Loucy (cell line): ENCODE measurements at regions not wholly inside any gene's neighbourhood (a gene's known extent, or its start where the extent isn't known, plus 50 kb on each side); places are given as distances from the start of the nearest gene placed in this dataset.

Source experiments
- H2AFZ ChIP-seq: fragments of 200-600 bp; sonication (generic); 2 replicates; pipeline ENCODE4 v1.6.0; 2016; ENCODE audit warnings: antibody characterized with exemption, mild to moderate bottlenecking, low read length, moderate library complexity
- H3F3A ChIP-seq: fragments of 200-600 bp; 2 replicates; pipeline ENCODE4 v1.6.0; 2016; ENCODE audit warnings: antibody characterized with exemption, low read depth, mild to moderate bottlenecking
- H3K27me3 ChIP-seq: fragments of 200-600 bp; sonication (generic); 2 replicates; pipeline ENCODE4 v1.6.1; 2014; ENCODE audit warnings: low read length, mild to moderate bottlenecking; ENCODE audit not compliant: insufficient read depth, poor library complexity, severe bottlenecking
- H3K36me3 ChIP-seq: fragments of 200-600 bp; sonication (generic); 2 replicates; pipeline ENCODE4 v1.6.1; 2016; ENCODE audit warnings: low read length; ENCODE audit not compliant: insufficient read depth
- H3K4me1 ChIP-seq: fragments of 200-600 bp; sonication (generic); 2 replicates; pipeline ENCODE4 v1.5.1; 2014; ENCODE audit warnings: low read length, mild to moderate bottlenecking; ENCODE audit not compliant: insufficient read depth, poor library complexity, severe bottlenecking
- H3K4me2 ChIP-seq: fragments of 200-600 bp; sonication (generic); 2 replicates; pipeline ENCODE4 v1.6.0; 2014; ENCODE audit warnings: antibody characterized with exemption, low read length, low read depth, mild to moderate bottlenecking; ENCODE audit not compliant: poor library complexity, severe bottlenecking
- H3K4me3 ChIP-seq: fragments of 200-600 bp; sonication (generic); 2 replicates; pipeline ENCODE4 v1.5.1; 2014; ENCODE audit warnings: low read length, mild to moderate bottlenecking, mixed read lengths; ENCODE audit not compliant: poor library complexity, severe bottlenecking
- H3K79me2 ChIP-seq: fragments of 200-600 bp; sonication (generic); 2 replicates; pipeline ENCODE4 v1.6.1; 2014; ENCODE audit warnings: low read length; ENCODE audit not compliant: insufficient read depth
- H3K9ac ChIP-seq: fragments of 200-600 bp; sonication (generic); 2 replicates; pipeline ENCODE4 v1.6.0; 2014; ENCODE audit warnings: mild to moderate bottlenecking, low read depth, low read length, moderate library complexity; ENCODE audit not compliant: poor library complexity, severe bottlenecking
- H3K9me2 ChIP-seq: fragments of 200-600 bp; sonication (generic); replicated peaks from 2 replicates; pipeline ENCODE4 v1.6.1; 2016; ENCODE audit warnings: low read depth, low read length, mixed read lengths
- H3K9me3 ChIP-seq: fragments of 200-600 bp; sonication (generic); 2 replicates; pipeline ENCODE4 v1.6.1; 2014; ENCODE audit warnings: mild to moderate bottlenecking, antibody characterized with exemption, low read length, low read depth; ENCODE audit not compliant: insufficient read depth
- H4K20me1 ChIP-seq: fragments of 200-600 bp; sonication (generic); 2 replicates; pipeline ENCODE4 v1.6.0; 2014; ENCODE audit warnings: antibody characterized with exemption, low read length, mild to moderate bottlenecking; ENCODE audit not compliant: insufficient read depth, poor library complexity, severe bottlenecking
- EZH2phosphoT487 ChIP-seq: fragments of 200-600 bp; IDR thresholded peaks from 2 replicates; pipeline ENCODE4 v1.6.1; 2018; ENCODE audit warnings: antibody characterized with exemption, mild to moderate bottlenecking, moderate library complexity, borderline replicate concordance
- TF ChIP-seq, protein P1 (sequence below): fragments of 200-600 bp; sonication (generic); conservative IDR thresholded peaks from 2 replicates; pipeline ENCODE4 v1.5.1; 2014; ENCODE audit warnings: mild to moderate bottlenecking, antibody characterized with exemption, low read length

GRCh38 chr5:124670722-124671184 is 75.7 kb downstream of the ZNF608 start:
- H4K20me1 ChIP-seq, result no peaks in the 10 kb centered on the region
- H3K27me3 ChIP-seq, result no peaks in the 10 kb centered on the region
- H3F3A ChIP-seq, result no peaks in the 10 kb centered on the region
- H3K9me2 ChIP-seq, result no peaks in the 10 kb centered on the region
- H3K79me2 ChIP-seq, result no peaks in the 10 kb centered on the region
- no peaks in the 10 kb centered on the region for H3K4me1 ChIP-seq
- H3K4me2 ChIP-seq, result no peak overlapping the region
- no peaks in the 10 kb centered on the region for H3K9me3 ChIP-seq
- no peak for TF ChIP-seq EZH2phosphoT487
- TF ChIP-seq, protein P1, sequence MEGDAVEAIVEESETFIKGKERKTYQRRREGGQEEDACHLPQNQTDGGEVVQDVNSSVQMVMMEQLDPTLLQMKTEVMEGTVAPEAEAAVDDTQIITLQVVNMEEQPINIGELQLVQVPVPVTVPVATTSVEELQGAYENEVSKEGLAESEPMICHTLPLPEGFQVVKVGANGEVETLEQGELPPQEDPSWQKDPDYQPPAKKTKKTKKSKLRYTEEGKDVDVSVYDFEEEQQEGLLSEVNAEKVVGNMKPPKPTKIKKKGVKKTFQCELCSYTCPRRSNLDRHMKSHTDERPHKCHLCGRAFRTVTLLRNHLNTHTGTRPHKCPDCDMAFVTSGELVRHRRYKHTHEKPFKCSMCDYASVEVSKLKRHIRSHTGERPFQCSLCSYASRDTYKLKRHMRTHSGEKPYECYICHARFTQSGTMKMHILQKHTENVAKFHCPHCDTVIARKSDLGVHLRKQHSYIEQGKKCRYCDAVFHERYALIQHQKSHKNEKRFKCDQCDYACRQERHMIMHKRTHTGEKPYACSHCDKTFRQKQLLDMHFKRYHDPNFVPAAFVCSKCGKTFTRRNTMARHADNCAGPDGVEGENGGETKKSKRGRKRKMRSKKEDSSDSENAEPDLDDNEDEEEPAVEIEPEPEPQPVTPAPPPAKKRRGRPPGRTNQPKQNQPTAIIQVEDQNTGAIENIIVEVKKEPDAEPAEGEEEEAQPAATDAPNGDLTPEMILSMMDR, result no peak
- H3K4me3 ChIP-seq, result no peak overlapping the region
- H2AFZ ChIP-seq, result no peak overlapping the region
- no peaks in the 10 kb centered on the region for H3K36me3 ChIP-seq
- no peak overlapping the region for H3K9ac ChIP-seq

DNA sequence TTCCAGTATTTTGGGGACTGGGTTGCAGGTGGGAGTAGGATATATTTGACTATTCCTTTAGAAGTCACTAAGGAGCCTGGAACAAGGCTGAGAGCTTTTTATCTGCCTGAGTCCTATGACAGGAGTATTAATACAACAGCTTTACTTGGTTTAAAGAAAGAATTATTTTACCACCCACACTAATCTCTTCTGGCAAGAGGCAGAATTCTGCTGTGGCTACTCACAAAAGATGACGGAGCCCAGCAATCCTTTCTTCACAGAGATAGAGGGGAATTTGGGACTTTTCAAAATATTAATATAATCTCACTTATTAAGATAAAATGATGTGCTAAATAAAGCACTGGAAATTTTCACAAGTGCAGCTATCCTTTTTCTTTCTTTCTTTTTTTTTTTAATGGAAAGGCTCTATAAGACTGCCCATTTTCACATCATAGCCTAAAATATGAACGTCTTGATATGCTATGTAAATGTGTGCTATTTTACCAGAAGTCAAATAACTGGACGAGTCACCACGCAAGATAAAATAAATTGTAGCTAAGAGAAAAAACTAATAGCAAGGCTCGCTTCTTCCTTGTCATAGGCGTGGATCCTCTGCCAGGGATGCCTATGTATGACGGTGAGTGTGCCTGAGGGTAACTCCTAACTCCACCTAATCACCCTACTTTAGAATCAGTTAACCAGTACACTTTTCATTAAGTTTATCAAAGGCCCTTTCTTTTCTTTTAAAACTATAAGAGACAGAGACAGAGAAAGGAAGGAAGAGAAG is 76.3 kb downstream of the ZNF608 start:
- H4K20me1 ChIP-seq, result no peaks in the 10 kb centered on the region
- H3K9ac ChIP-seq, result no peak overlapping the region
- no peak overlapping the region for H3K4me3 ChIP-seq
- no peaks in the 10 kb centered on the region for H3K27me3 ChIP-seq
- no peaks in the 10 kb centered on the region for H3K36me3 ChIP-seq
- H3F3A ChIP-seq, result no peaks in the 10 kb centered on the region
- H2AFZ ChIP-seq, result no peak overlapping the region
- H3K79me2 ChIP-seq, result no peaks in the 10 kb centered on the region
- no peaks in the 10 kb centered on the region for H3K9me2 ChIP-seq
- no peak for TF ChIP-seq EZH2phosphoT487
- TF ChIP-seq, protein P1, result no peak
- no peak overlapping the region for H3K4me2 ChIP-seq
- no peaks in the 10 kb centered on the region for H3K9me3 ChIP-seq
- H3K4me1 ChIP-seq, result no peaks in the 10 kb centered on the region

DNA sequence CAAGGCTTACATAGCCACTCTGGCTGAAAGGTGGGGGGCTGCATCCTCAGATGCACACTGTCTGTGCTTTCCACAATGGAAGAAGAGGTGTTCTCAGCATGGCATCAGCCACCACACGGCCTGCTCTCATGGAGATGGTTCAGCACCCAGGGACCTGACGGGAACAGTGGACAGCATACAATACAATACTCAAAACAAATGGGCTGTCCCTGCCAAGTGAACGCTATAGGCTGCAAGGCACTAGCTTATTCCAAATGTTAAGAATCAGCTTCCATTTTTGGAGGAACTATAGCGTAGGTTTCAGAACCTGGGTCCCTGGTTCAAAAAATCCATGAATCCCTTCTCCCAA is 77.2 kb downstream of the ZNF608 start:
- Histone ChIP-seq H3K9me2 (no peaks in the 10 kb centered on the region), H3F3A (no peaks in the 10 kb centered on the region), H3K4me1 (no peaks in the 10 kb centered on the region), H4K20me1 (no peaks in the 10 kb centered on the region), H3K4me3 (no peak overlapping the region), H3K4me2 (no peak overlapping the region), H2AFZ (no peak overlapping the region), H3K27me3 (no peaks in the 10 kb centered on the region), H3K9ac (no peak overlapping the region), H3K79me2 (no peaks in the 10 kb centered on the region), H3K9me3 (no peaks in the 10 kb centered on the region), H3K36me3 (no peaks in the 10 kb centered on the region)
- no peak for TF ChIP-seq EZH2phosphoT487
- TF ChIP-seq, protein P1, result no peak
